HL-60 (cell line): ENCODE measurements at regions not wholly inside any gene's neighbourhood (a gene's known extent, or its start where the extent isn't known, plus 50 kb on each side); places are given as distances from the start of the nearest gene placed in this dataset.
A peak's percentile ranks its signal among the peaks of the same experiment; 100 is the strongest.

Source experiments
- DNase-seq, 2 experiments: peaks; one replicate each; pipeline ENCODE4 v3.0.0-alpha.2; 2010 to 2020; ENCODE audit warnings: low read depth in 1 of 2, low spot score in 1 of 2
- H3K27ac ChIP-seq: fragments of 250-450 bp; sonication (Bioruptor Pico); replicated peaks from 2 replicates; pipeline ENCODE4 v1.5.1; 2020; ENCODE audit warnings: mild to moderate bottlenecking, moderate library complexity
- H3K27me3 ChIP-seq: fragments of 250-450 bp; sonication (Bioruptor Pico); 2 replicates; pipeline ENCODE4 v1.5.1; 2021; ENCODE audit warnings: mild to moderate bottlenecking, moderate library complexity; ENCODE audit not compliant: insufficient read depth, poor library complexity, severe bottlenecking
- H3K4me3 ChIP-seq: replicated peaks from 2 replicates; pipeline ENCODE4 v1.5.1; 2011; ENCODE audit warnings: mild to moderate bottlenecking, control low read depth, low read length; ENCODE audit not compliant: insufficient read depth
- GABPA ChIP-seq: IDR thresholded peaks from 2 replicates; pipeline ENCODE4 v1.6.1; 2012; ENCODE audit warnings: low read depth
- POLR2AphosphoS5 ChIP-seq: IDR thresholded peaks from 2 replicates; pipeline ENCODE4 v1.6.1; 2012; ENCODE audit warnings: low read depth
- SPI1 ChIP-seq: IDR thresholded peaks from 2 replicates; pipeline ENCODE4 v1.6.1; 2012; ENCODE audit warnings: low read depth, mild to moderate bottlenecking, borderline replicate concordance
- TF ChIP-seq, protein P1 (sequence below): IDR thresholded peaks from one replicate; pipeline ENCODE4 v1.5.1; 2011; ENCODE audit warnings: low read length, control low read depth, inconsistent platforms; ENCODE audit not compliant: insufficient read depth
- TF ChIP-seq, protein P2 (sequence below): IDR thresholded peaks from 2 replicates; pipeline ENCODE4 v1.6.1; 2012; ENCODE audit warnings: low read depth; ENCODE audit not compliant: insufficient replicate concordance

- H3K4me3 ChIP-seq: no peak overlapping the region
- DNase-seq: no peak
- TF ChIP-seq POLR2AphosphoS5 (no peak), SPI1 (no peak), GABPA (no peak)
- TF ChIP-seq, protein P1, sequence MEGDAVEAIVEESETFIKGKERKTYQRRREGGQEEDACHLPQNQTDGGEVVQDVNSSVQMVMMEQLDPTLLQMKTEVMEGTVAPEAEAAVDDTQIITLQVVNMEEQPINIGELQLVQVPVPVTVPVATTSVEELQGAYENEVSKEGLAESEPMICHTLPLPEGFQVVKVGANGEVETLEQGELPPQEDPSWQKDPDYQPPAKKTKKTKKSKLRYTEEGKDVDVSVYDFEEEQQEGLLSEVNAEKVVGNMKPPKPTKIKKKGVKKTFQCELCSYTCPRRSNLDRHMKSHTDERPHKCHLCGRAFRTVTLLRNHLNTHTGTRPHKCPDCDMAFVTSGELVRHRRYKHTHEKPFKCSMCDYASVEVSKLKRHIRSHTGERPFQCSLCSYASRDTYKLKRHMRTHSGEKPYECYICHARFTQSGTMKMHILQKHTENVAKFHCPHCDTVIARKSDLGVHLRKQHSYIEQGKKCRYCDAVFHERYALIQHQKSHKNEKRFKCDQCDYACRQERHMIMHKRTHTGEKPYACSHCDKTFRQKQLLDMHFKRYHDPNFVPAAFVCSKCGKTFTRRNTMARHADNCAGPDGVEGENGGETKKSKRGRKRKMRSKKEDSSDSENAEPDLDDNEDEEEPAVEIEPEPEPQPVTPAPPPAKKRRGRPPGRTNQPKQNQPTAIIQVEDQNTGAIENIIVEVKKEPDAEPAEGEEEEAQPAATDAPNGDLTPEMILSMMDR: no peak
- TF ChIP-seq, protein P2, sequence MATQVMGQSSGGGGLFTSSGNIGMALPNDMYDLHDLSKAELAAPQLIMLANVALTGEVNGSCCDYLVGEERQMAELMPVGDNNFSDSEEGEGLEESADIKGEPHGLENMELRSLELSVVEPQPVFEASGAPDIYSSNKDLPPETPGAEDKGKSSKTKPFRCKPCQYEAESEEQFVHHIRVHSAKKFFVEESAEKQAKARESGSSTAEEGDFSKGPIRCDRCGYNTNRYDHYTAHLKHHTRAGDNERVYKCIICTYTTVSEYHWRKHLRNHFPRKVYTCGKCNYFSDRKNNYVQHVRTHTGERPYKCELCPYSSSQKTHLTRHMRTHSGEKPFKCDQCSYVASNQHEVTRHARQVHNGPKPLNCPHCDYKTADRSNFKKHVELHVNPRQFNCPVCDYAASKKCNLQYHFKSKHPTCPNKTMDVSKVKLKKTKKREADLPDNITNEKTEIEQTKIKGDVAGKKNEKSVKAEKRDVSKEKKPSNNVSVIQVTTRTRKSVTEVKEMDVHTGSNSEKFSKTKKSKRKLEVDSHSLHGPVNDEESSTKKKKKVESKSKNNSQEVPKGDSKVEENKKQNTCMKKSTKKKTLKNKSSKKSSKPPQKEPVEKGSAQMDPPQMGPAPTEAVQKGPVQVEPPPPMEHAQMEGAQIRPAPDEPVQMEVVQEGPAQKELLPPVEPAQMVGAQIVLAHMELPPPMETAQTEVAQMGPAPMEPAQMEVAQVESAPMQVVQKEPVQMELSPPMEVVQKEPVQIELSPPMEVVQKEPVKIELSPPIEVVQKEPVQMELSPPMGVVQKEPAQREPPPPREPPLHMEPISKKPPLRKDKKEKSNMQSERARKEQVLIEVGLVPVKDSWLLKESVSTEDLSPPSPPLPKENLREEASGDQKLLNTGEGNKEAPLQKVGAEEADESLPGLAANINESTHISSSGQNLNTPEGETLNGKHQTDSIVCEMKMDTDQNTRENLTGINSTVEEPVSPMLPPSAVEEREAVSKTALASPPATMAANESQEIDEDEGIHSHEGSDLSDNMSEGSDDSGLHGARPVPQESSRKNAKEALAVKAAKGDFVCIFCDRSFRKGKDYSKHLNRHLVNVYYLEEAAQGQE: no peak
- no peaks in the 10 kb centered on the region for H3K27me3 ChIP-seq
- H3K27ac ChIP-seq: no peak overlapping the region
These were observed 229.9 kb downstream of the PTPRU start for GRCh38 chr1:29466258-29466657.

GRCh38 chr1:29465755-29466154 is 229.4 kb downstream of the PTPRU start:
- no peak overlapping the region for H3K27ac ChIP-seq
- no peak overlapping the region for H3K4me3 ChIP-seq
- no peak for DNase-seq
- no peaks in the 10 kb centered on the region for H3K27me3 ChIP-seq
- TF ChIP-seq, protein P2: peak; percentile 94
- no peak for TF ChIP-seq GABPA
- TF ChIP-seq SPI1: no peak

- H3K27ac ChIP-seq: no peak overlapping the region
- no peaks in the 10 kb centered on the region for H3K27me3 ChIP-seq
- H3K4me3 ChIP-seq: no peak overlapping the region
- no peak for DNase-seq
- TF ChIP-seq, protein P1: no peak
- TF ChIP-seq, protein P2: no peak
- TF ChIP-seq POLR2AphosphoS5 (no peak), SPI1 (no peak), GABPA (no peak)
These were observed 225.8 kb downstream of the PTPRU start for GRCh38 chr1:29462096-29462495.
